HG02642 (cell line): ENCODE measurements at regions not wholly inside any gene's neighbourhood (a gene's known extent, or its start where the extent isn't known, plus 50 kb on each side); places are given as distances from the start of the nearest gene placed in this dataset.

Source experiments
- ATAC-seq: cut with Tn5 transposase; IDR thresholded peaks from one replicate; pipeline ENCODE4 v1.9.1; 2021; ENCODE audit warnings: mild to moderate bottlenecking; ENCODE audit not compliant: unreplicated experiment, poor library complexity

DNA sequence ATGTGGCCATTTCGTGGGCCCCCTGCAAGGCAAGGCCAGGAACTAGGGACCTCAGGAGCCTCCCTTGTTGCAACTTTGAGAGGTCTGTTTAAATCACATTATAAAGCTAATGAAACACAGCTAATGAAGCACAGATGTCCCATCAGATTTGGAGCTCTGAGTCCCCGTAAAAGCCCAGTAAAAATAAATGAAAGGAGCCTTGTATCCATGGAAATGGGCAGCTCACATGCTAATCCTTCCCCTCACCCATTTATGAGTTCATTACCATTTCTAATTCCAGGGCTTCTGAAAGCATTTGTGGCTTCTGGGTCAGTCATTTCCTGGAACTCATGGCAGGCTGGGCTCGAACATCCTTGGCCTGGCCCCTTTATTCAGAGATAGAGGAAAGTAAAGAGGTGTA is 274.8 kb downstream of the SS18 start:
- ATAC-seq = no peak

DNA sequence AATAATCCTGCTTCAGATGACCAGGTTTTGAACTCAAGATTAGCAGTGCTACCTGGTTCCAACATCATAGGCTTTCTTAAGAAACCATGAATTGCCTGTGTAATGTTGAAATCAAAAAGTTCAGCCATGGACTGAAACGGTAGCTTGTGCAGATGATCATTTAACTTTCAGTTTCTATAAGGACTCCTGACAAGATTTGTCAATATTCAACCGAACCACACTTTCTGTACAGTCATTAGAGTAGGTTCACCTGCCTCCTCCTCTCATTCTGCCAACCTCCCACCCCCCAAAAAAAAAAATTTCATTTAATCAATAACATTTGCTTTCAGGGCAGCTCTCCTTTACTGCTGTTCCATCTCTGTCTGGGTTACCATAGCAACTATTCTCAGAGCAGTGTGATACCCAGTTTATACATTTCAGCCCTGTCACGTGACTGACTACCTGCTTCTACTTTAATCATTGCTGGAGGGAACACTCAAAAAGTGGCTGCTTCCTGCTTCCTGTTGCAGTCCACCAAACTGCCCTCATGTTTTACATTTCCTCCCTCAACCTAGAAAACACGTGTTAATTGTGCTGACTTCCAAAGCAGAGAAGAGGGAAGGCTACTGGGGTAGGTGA is 275.5 kb downstream of the SS18 start:
- ATAC-seq = peak; percentile 93

DNA sequence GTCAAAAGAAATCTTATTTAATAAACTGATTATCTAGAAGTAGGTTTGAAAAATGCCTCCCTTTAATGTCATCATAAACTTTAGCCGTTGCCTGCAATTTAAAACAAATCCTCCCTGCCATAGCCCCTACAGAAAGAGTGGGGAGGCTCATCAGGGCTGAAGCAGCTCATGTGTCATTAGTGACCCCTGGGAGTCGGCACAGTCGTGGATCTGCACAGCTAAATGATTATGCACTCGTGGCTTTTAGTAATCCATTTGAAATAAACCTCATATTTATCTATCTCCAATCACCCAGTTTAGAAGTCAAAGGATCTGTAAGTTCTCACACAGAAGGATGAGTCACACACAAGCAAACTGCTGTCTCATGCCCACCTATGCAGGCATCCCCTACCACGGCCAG is 277.3 kb downstream of the SS18 start:
- ATAC-seq = no peak

GRCh38 chr18:25810736-25811135 is 279.7 kb downstream of the SS18 start:
- no peak for ATAC-seq

- no peak for ATAC-seq
These were observed 284.5 kb downstream of the SS18 start for GRCh38 chr18:25805939-25806338.

- ATAC-seq = no peak
These were observed 285.1 kb downstream of the SS18 start for GRCh38 chr18:25805323-25805722.

DNA sequence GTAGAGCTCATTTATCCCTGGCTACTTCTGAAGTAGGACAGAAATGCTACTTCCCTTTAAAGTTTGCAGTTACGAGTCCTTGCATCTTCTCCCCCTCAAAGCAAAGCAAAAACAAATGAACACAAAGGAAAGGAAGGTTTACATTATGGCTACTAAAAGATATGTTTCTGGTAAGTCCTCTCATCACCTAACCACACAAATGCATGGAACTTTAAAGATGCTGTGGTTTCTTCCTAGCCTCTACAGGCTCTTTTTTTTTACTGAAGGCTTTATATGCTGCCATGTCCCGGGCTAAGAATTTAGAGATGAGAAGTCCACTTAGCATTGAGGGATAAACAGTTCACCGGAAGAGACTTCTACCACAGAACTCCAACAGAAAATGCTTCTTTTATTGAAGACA is 291.2 kb downstream of the SS18 start:
- ATAC-seq = no peak

DNA sequence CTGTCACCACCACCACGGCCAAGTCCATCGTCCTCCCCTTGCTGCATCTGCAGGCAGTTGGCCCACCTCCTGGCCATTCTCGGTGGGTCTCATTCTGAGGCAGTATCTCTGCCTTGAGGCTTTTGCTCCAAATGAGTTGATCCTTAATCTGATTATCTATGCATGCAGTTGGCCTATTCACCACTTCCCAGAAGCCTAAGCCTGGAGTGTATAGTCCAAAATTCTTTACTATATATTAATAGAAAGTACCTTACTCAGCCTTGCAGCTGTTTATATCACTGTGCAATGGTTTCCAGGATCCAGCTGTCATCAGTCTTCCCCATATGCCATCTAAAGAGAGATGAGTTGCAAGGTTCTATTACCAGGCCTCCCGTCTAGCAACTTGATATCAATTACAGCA is 292.4 kb downstream of the SS18 start:
- no peak for ATAC-seq

GRCh38 chr18:25795213-25795612 is 295.2 kb downstream of the SS18 start:
- ATAC-seq = no peak

GRCh38 chr18:25787276-25787675 is 303.1 kb downstream of the SS18 start:
- no peak for ATAC-seq

GRCh38 chr18:25786758-25787157 is 303.7 kb downstream of the SS18 start:
- ATAC-seq = no peak

GRCh38 chr18:25780105-25780504 is 310.3 kb downstream of the SS18 start:
- no peak for ATAC-seq

DNA sequence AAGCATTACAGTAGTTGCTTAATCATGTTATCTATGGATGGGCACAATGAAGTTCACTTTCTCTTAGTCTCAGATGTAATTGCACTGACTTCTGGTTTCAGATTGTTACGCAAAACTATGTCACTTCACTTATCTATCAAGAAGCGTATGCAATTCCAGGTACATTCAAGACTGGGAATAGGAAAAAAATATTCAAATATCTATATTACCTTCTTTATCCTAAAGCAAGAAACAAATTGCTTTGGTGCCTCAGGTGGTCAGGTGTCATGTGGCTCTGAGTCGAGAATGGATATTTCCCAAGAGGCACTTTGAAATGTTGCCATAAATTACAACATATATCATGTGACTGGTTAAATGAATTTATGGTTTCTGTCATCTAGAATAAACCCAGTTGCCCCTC is 318.6 kb downstream of the SS18 start:
- no peak for ATAC-seq

- no peak for ATAC-seq
These were observed 325.6 kb downstream of the SS18 start for GRCh38 chr18:25764777-25765176.

- ATAC-seq = no peak
These were observed 331.3 kb downstream of the SS18 start for GRCh38 chr18:25759111-25759510.

GRCh38 chr18:25743646-25744151 is 346.7 kb downstream of the SS18 start:
- ATAC-seq = no peak

GRCh38 chr18:25739376-25739775 is 351.0 kb downstream of the SS18 start:
- no peak for ATAC-seq

GRCh38 chr18:25737710-25738311 is 352.6 kb downstream of the SS18 start:
- no peak for ATAC-seq

- no peak for ATAC-seq
These were observed 353.9 kb downstream of the SS18 start for GRCh38 chr18:25736516-25736915.

DNA sequence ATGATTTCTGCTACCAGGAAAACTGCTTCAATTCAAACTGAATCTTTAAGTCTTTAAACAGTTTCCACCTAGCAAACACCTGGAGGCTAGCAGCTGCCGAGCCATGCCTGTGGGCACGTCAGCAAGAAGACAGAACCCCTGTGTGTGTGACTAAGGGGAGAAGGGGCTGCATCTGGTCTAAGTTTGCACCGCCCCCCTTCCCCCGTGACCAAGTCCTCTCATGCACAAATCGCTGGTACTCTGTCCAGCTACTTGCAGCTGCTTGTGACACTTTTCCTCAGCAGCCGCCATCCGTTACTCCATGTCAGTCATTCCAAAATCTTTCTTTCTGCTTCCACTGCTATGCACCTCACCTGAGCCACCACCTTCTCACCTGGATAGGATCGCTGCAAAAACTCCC is 355.0 kb downstream of the SS18 start:
- ATAC-seq = no peak

- no peak for ATAC-seq
These were observed 356.1 kb downstream of the SS18 start for GRCh38 chr18:25734336-25734735.

- ATAC-seq = no peak
These were observed 357.6 kb downstream of the SS18 start for GRCh38 chr18:25732862-25733261.
